ENCODE measurements at regions not wholly inside any gene's neighbourhood (a gene's known extent, or its start where the extent isn't known, plus 50 kb on each side); places are given as distances from the start of the nearest gene placed in this dataset.

GRCh38 chr20:7415427-7415826 is 524.8 kb downstream of the HAO1 start:
- Histone ChIP-seq H3K4me1 (no peaks in the 10 kb centered on the region), H3K4me3 (no peak overlapping the region), H3K9me3 (no peaks in the 10 kb centered on the region), H3K27me3 (no peaks in the 10 kb centered on the region), H3K27ac (no peak overlapping the region), H3K36me3 (no peaks in the 10 kb centered on the region)
- no peak for TF ChIP-seq CTCF (IDR thresholded peaks at IDR 0.05)
- ATAC-seq (no peak), DNase-seq (no peak)
- intact Hi-C loops (cut with DNase I) = no loop called here

- no peak for ATAC-seq
- no peaks in the 10 kb centered on the region for H3K27me3 ChIP-seq
- no peak for DNase-seq
- H3K4me1 ChIP-seq = no peaks in the 10 kb centered on the region
- TF ChIP-seq CTCF (IDR thresholded peaks at IDR 0.05) = no peak
- no peak overlapping the region for H3K4me3 ChIP-seq
- no peak overlapping the region for H3K27ac ChIP-seq
- H3K36me3 ChIP-seq = no peaks in the 10 kb centered on the region
- no peaks in the 10 kb centered on the region for H3K9me3 ChIP-seq
- intact Hi-C loops (cut with DNase I) = no loop called here
These were observed 523.9 kb downstream of the HAO1 start for GRCh38 chr20:7416382-7416781.

GRCh38 chr20:7420345-7420744 is 519.9 kb downstream of the HAO1 start:
- no peak overlapping the region for H3K27ac ChIP-seq
- ATAC-seq = no peak

GRCh38 chr20:7426890-7427496 is 513.3 kb downstream of the HAO1 start:
- no peaks in the 10 kb centered on the region for H3K27me3 ChIP-seq
- ATAC-seq = no peak
- H3K36me3 ChIP-seq = no peaks in the 10 kb centered on the region
- no peak overlapping the region for H3K4me3 ChIP-seq
- TF ChIP-seq CTCF (IDR thresholded peaks at IDR 0.05) = no peak
- H3K27ac ChIP-seq = no peak overlapping the region
- DNase-seq = peak in 1 of 4 donors; percentile 1
- intact Hi-C loops (cut with DNase I) = no loop called here
- no peaks in the 10 kb centered on the region for H3K4me1 ChIP-seq
- no peaks in the 10 kb centered on the region for H3K9me3 ChIP-seq

More at GRCh38 chr20:7420345-7420744, 519.9 kb downstream of the HAO1 start:
- DNase-seq = no peak
- intact Hi-C loops (cut with DNase I) = no loop called here
- no peak overlapping the region for H3K4me3 ChIP-seq
- H3K9me3 ChIP-seq = no peaks in the 10 kb centered on the region
- no peaks in the 10 kb centered on the region for H3K36me3 ChIP-seq
- no peaks in the 10 kb centered on the region for H3K4me1 ChIP-seq
- no peak for TF ChIP-seq CTCF (IDR thresholded peaks at IDR 0.05)
- H3K27me3 ChIP-seq = no peaks in the 10 kb centered on the region

GRCh38 chr20:7428946-7429345 is 511.3 kb downstream of the HAO1 start:
- Histone ChIP-seq H3K4me1 (no peaks in the 10 kb centered on the region), H3K36me3 (no peaks in the 10 kb centered on the region), H3K9me3 (no peaks in the 10 kb centered on the region), H3K27me3 (no peaks in the 10 kb centered on the region), H3K4me3 (no peak overlapping the region), H3K27ac (no peak overlapping the region)
- ATAC-seq (no peak), DNase-seq (no peak)
- intact Hi-C loops (cut with DNase I) = no loop called here
- no peak for TF ChIP-seq CTCF (IDR thresholded peaks at IDR 0.05)
